Neural progenitor cell (in vitro differentiated cells): ENCODE measurements at regions not wholly inside any gene's neighbourhood (a gene's known extent, or its start where the extent isn't known, plus 50 kb on each side); places are given as distances from the start of the nearest gene placed in this dataset.

Experiments
- DNase-seq: peaks from one replicate; pipeline ENCODE4 v3.0.0-alpha.2; 2016; ENCODE audit warnings: low spot score
- H2AFZ ChIP-seq: fragments of 200-600 bp; sonication (generic); replicated peaks from 2 replicates; pipeline ENCODE4 v1.6.1; 2016; ENCODE audit warnings: antibody characterized with exemption
- H3F3A ChIP-seq: fragments of 200-600 bp; sonication (generic); 2 replicates; pipeline ENCODE4 v1.6.1; 2016; ENCODE audit warnings: antibody characterized with exemption, low read depth
- H3K27ac ChIP-seq: fragments of 200-600 bp; sonication (generic); 2 replicates; pipeline ENCODE4 v1.5.1; 2016; ENCODE audit warnings: mild to moderate bottlenecking
- H3K27me3 ChIP-seq: fragments of 200-600 bp; sonication (generic); 2 replicates; pipeline ENCODE4 v1.6.1; 2016; ENCODE audit warnings: mild to moderate bottlenecking, moderate library complexity
- H3K36me3 ChIP-seq: fragments of 200-600 bp; sonication (generic); 2 replicates; pipeline ENCODE4 v1.5.1; 2016
- H3K4me1 ChIP-seq: fragments of 200-600 bp; sonication (generic); 2 replicates; pipeline ENCODE4 v1.6.1; 2016; ENCODE audit warnings: mixed run types
- H3K4me2 ChIP-seq: fragments of 200-600 bp; sonication (generic); 2 replicates; pipeline ENCODE4 v1.6.1; 2016
- H3K4me3 ChIP-seq: fragments of 200-600 bp; sonication (generic); 2 replicates; pipeline ENCODE4 v1.5.1; 2016
- H3K79me2 ChIP-seq: fragments of 200-600 bp; sonication (generic); 2 replicates; pipeline ENCODE4 v1.6.1; 2016; ENCODE audit warnings: low read depth
- H3K9ac ChIP-seq: fragments of 200-600 bp; sonication (generic); 2 replicates; pipeline ENCODE4 v1.6.1; 2016
- H3K9me3 ChIP-seq: fragments of 200-600 bp; sonication (generic); 2 replicates; pipeline ENCODE4 v1.5.1; 2016; ENCODE audit warnings: low read depth
- H4K20me1 ChIP-seq: fragments of 200-600 bp; sonication (generic); 2 replicates; pipeline ENCODE4 v1.6.1; 2016; ENCODE audit warnings: low read depth
- H3K27ac Mint-ChIP-seq: 3 replicates; pipeline ENCODE4 v1.8.0; 2021; ENCODE audit warnings: mixed read lengths
- H3K27me3 Mint-ChIP-seq: 2 replicates; pipeline ENCODE4 v1.8.0; 2022; ENCODE audit warnings: low read depth, mild to moderate bottlenecking, inconsistent platforms, moderate library complexity, mixed read lengths; ENCODE audit not compliant: insufficient read depth
- H3K36me3 Mint-ChIP-seq: 3 replicates; pipeline ENCODE4 v1.8.0; 2021; ENCODE audit warnings: mixed read lengths
- H3K4me1 Mint-ChIP-seq: 3 replicates; pipeline ENCODE4 v1.8.0; 2021; ENCODE audit warnings: mixed read lengths
- H3K4me3 Mint-ChIP-seq: 3 replicates; pipeline ENCODE4 v1.8.0; 2021; ENCODE audit warnings: mild to moderate bottlenecking, moderate library complexity, mixed read lengths
- H3K9me3 Mint-ChIP-seq: 3 replicates; pipeline ENCODE4 v1.8.0; 2020; ENCODE audit warnings: mixed read lengths
- CTCF ChIP-seq: fragments of 200-600 bp; sonication (generic); IDR thresholded peaks from 2 replicates; pipeline ENCODE4 v1.5.1; 2017; ENCODE audit warnings: antibody characterized with exemption, mild to moderate bottlenecking
- EZH2 ChIP-seq: fragments of 200-600 bp; sonication (generic); IDR thresholded peaks from 2 replicates; pipeline ENCODE4 v1.6.1; 2017; ENCODE audit warnings: antibody characterized with exemption, mild to moderate bottlenecking, moderate library complexity
- EZH2phosphoT487 ChIP-seq: fragments of 200-600 bp; sonication (generic); IDR thresholded peaks from 2 replicates; pipeline ENCODE4 v1.6.1; 2017; ENCODE audit warnings: antibody characterized with exemption

- Histone ChIP-seq H3K9ac (no peak overlapping the region), H3K27ac (no peak overlapping the region), H3K27me3 (no peaks in the 10 kb centered on the region), H3K4me3 (no peak overlapping the region), H3K79me2 (no peaks in the 10 kb centered on the region), H3K36me3 (no peaks in the 10 kb centered on the region), H4K20me1 (no peaks in the 10 kb centered on the region), H2AFZ (no peak overlapping the region), H3K4me2 (no peak overlapping the region), H3K9me3 (no peaks in the 10 kb centered on the region), H3K4me1 (peaks cover 14% of the 10 kb centered on the region), H3F3A (peaks cover 10% of the 10 kb centered on the region)
- no peak for DNase-seq
- no peak for TF ChIP-seq CTCF
- TF ChIP-seq EZH2, result no peak
- TF ChIP-seq EZH2phosphoT487, result no peak
- Mint-ChIP-seq H3K4me3 (no peak overlapping the region), H3K27ac (no peak overlapping the region), H3K9me3 (no peaks in the 10 kb centered on the region), H3K4me1 (peaks cover 12% of the 10 kb centered on the region), H3K27me3 (no peaks in the 10 kb centered on the region), H3K36me3 (peaks cover 29% of the 10 kb centered on the region)
Measured at GRCh38 chr6:22113026-22113766, 183.6 kb downstream of the PRL start.

DNA sequence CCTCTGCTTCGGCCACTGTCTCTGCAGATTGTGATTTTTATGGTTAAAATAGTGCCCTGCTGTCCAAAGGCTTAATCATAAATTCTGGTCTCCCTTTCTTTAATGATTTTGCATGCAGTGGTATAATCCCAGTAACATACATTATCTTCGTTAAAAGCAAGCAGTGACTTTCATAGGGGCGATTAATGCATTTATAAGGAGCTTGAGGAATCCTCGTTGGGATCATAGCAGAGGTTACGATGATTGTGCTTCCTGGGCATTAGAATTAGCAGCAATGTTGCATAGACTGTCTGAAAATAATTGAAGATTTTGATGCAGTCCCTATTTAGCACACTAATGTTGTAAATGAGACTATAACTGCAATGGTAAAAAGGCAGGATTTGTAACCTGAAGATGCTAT, 181.3 kb downstream of the PRL start:
- Histone ChIP-seq H3K4me1 (peaks cover 14% of the 10 kb centered on the region), H3K4me3 (no peak overlapping the region), H3K27ac (no peak overlapping the region), H3F3A (peaks cover 10% of the 10 kb centered on the region), H3K36me3 (no peaks in the 10 kb centered on the region), H2AFZ (no peak overlapping the region), H3K9me3 (no peaks in the 10 kb centered on the region), H3K27me3 (no peaks in the 10 kb centered on the region), H4K20me1 (no peaks in the 10 kb centered on the region), H3K4me2 (no peak overlapping the region), H3K9ac (no peak overlapping the region), H3K79me2 (no peaks in the 10 kb centered on the region)
- H3K4me1 Mint-ChIP-seq, result peaks cover 12% of the 10 kb centered on the region
- no peak for TF ChIP-seq EZH2phosphoT487
- no peak for TF ChIP-seq EZH2
- TF ChIP-seq CTCF, result no peak
- no peak overlapping the region for H3K4me3 Mint-ChIP-seq
- no peak for DNase-seq
- H3K27ac Mint-ChIP-seq, result no peak overlapping the region
- H3K9me3 Mint-ChIP-seq, result no peaks in the 10 kb centered on the region
- H3K36me3 Mint-ChIP-seq, result peaks cover 42% of the 10 kb centered on the region
- H3K27me3 Mint-ChIP-seq, result no peaks in the 10 kb centered on the region

- H4K20me1 ChIP-seq, result no peaks in the 10 kb centered on the region
- no peaks in the 10 kb centered on the region for H3K36me3 ChIP-seq
- peak overlapping the region; percentile 42 for H3K27ac ChIP-seq
- Mint-ChIP-seq H3K27ac (no peak overlapping the region), H3K27me3 (no peaks in the 10 kb centered on the region), H3K4me3 (no peak overlapping the region), H3K9me3 (no peaks in the 10 kb centered on the region), H3K36me3 (peaks cover 34% of the 10 kb centered on the region), H3K4me1 (peaks cover 12% of the 10 kb centered on the region)
- no peaks in the 10 kb centered on the region for H3K27me3 ChIP-seq
- H3K4me1 ChIP-seq, result peaks cover 14% of the 10 kb centered on the region
- H2AFZ ChIP-seq, result no peak overlapping the region
- H3K9me3 ChIP-seq, result no peaks in the 10 kb centered on the region
- TF ChIP-seq EZH2 (no peak), EZH2phosphoT487 (no peak), CTCF (no peak)
- H3K4me2 ChIP-seq, result no peak overlapping the region
- peaks cover 10% of the 10 kb centered on the region for H3F3A ChIP-seq
- DNase-seq, result no peak
- no peak overlapping the region for H3K4me3 ChIP-seq
- H3K9ac ChIP-seq, result no peak overlapping the region
- H3K79me2 ChIP-seq, result no peaks in the 10 kb centered on the region
Measured at GRCh38 chr6:22117631-22118030, 179.2 kb downstream of the PRL start.
